Endothelial cell of umbilical vein (primary cell): ENCODE measurements at regions not wholly inside any gene's neighbourhood (a gene's known extent, or its start where the extent isn't known, plus 50 kb on each side); places are given as distances from the start of the nearest gene placed in this dataset.

Source experiments
- BruUV-seq: library from RNA; stranded (reverse); fragments of 400-500 nt; replicated peaks from 2 replicates; lab custom pipeline; 2021; lab: Mats Ljungman, UMichigan
- CTCF ChIA-PET: fragments of 300-600, 350-600 bp; sonication (Branson Sonifier 250); formaldehyde crosslinking; loops from one replicate; lab custom pipeline; 2021; ENCODE audit warnings: antibody characterized with exemption, inconsistent platforms; lab: Charles Lee
- POLR2A ChIA-PET: fragments of 300-600, 350-600 bp; sonication (Branson Sonifier 250); formaldehyde crosslinking; loops from one replicate; lab custom pipeline; 2021; ENCODE audit warnings: antibody characterized with exemption, inconsistent platforms; lab: Charles Lee
- DNase-seq: peaks from one replicate; pipeline ENCODE4 v3.0.0-alpha.2; 2011; ENCODE audit warnings: low read depth, low spot score
- FAIRE-seq: peaks from 2 replicates; lab custom pipeline; 2011; peaks lifted over from hg19 to GRCh38; lab: Jason Lieb, UNC
- H2AFZ ChIP-seq: 2 replicates; pipeline ENCODE4 v1.6.0; 2012; ENCODE audit warnings: low read depth, low read length, control low read depth, inconsistent platforms
- H3K27ac ChIP-seq: 2 replicates; pipeline ENCODE4 v1.5.1; 2011; ENCODE audit warnings: low read depth, mild to moderate bottlenecking, control low read depth, low read length, moderate library complexity; ENCODE audit not compliant: insufficient read depth
- H3K27me3 ChIP-seq, 2 experiments: 2 replicates each; pipeline versions ENCODE4 v1.6.0 to v1.6.1; 2011; ENCODE audit warnings: low read length in 2 of 2, mixed read lengths in 1 of 2; ENCODE audit not compliant: control insufficient read depth in 2 of 2, insufficient read depth in 2 of 2
- H3K36me3 ChIP-seq, 2 experiments: 2 replicates in 1 of 2; 3 replicates in 1 of 2; pipeline ENCODE4 v1.5.1; 2011; ENCODE audit warnings: low read length in 2 of 2, mild to moderate bottlenecking in 1 of 2, moderate library complexity in 1 of 2; ENCODE audit not compliant: control insufficient read depth in 2 of 2, insufficient read depth in 2 of 2; ENCODE audit errors: extremely low read depth in 1 of 2
- H3K4me1 ChIP-seq: 3 replicates; pipeline ENCODE4 v1.5.1; 2011; ENCODE audit warnings: mild to moderate bottlenecking, low read length; ENCODE audit not compliant: control insufficient read depth, insufficient read depth; ENCODE audit errors: extremely low read depth
- H3K4me2 ChIP-seq: 2 replicates; pipeline ENCODE4 v1.6.1; 2011; ENCODE audit warnings: low read length, control low read depth, mixed read lengths; ENCODE audit not compliant: insufficient read depth
- H3K4me3 ChIP-seq, 3 experiments: fragments of 200-600 bp in 1 of 3; sonication (generic), shearing (Covaris generic) in 1 of 3; replicated peaks in 1 of 3; 2 replicates each; pipeline ENCODE4 v1.5.1; 2011 to 2016; ENCODE audit warnings: control low read depth in 3 of 3, low read length in 3 of 3, mild to moderate bottlenecking in 2 of 3, inconsistent platforms in 1 of 3, low read depth in 1 of 3, moderate library complexity in 1 of 3; ENCODE audit not compliant: insufficient read depth in 1 of 3
- H3K79me2 ChIP-seq: 2 replicates; pipeline ENCODE4 v1.6.0; 2012; ENCODE audit warnings: low read length, inconsistent platforms; ENCODE audit not compliant: control insufficient read depth, insufficient read depth
- H3K9ac ChIP-seq: replicated peaks from 2 replicates; pipeline ENCODE3; 2011; ENCODE audit warnings: low read length, control low read depth; ENCODE audit not compliant: insufficient read depth; ENCODE audit errors: extremely low read depth
- H3K9me1 ChIP-seq: replicated peaks from 3 replicates; pipeline ENCODE4 v1.6.0; 2011; ENCODE audit warnings: mild to moderate bottlenecking, low read length; ENCODE audit not compliant: control insufficient read depth, insufficient read depth; ENCODE audit errors: extremely low read depth
- H3K9me3 ChIP-seq: replicated peaks from 2 replicates; pipeline ENCODE4 v1.5.1; 2012; ENCODE audit warnings: low read length, inconsistent platforms; ENCODE audit not compliant: control insufficient read depth, insufficient read depth
- H4K20me1 ChIP-seq: replicated peaks from 2 replicates; pipeline ENCODE3; 2011; ENCODE audit warnings: mild to moderate bottlenecking, low read length; ENCODE audit not compliant: control insufficient read depth, insufficient read depth; ENCODE audit errors: extremely low read depth
- CTCF ChIP-seq, 2 donors: IDR thresholded peaks; 1 replicate in 1 of 2; 2 replicates in 1 of 2; pipeline ENCODE4 v1.5.1; 2011; ENCODE audit warnings: low read length in 2 of 2, mild to moderate bottlenecking in 2 of 2, moderate library complexity in 2 of 2, control low read depth in 1 of 2, inconsistent platforms in 1 of 2, low read depth in 1 of 2; ENCODE audit not compliant: insufficient read depth in 1 of 2; ENCODE audit errors: extremely low read depth in 1 of 2
- EZH2 ChIP-seq: IDR thresholded peaks from 2 replicates; pipeline ENCODE4 v1.6.1; 2012; ENCODE audit warnings: borderline replicate concordance, low read depth, mild to moderate bottlenecking, moderate library complexity, low read length, inconsistent platforms; ENCODE audit not compliant: severe bottlenecking
- FOS ChIP-seq: IDR thresholded peaks from 2 replicates; pipeline ENCODE4 v1.6.1; 2011; ENCODE audit warnings: mild to moderate bottlenecking, low read length, moderate library complexity, borderline replicate concordance; ENCODE audit not compliant: insufficient read depth
- GATA2 ChIP-seq: IDR thresholded peaks from 2 replicates; pipeline ENCODE4 v1.7.0; 2011; ENCODE audit warnings: low read depth, mild to moderate bottlenecking, moderate library complexity, mixed read lengths, low read length; ENCODE audit not compliant: insufficient read length, insufficient read depth
- MYC ChIP-seq: IDR thresholded peaks from one replicate; pipeline ENCODE4 v1.6.1; 2011; ENCODE audit warnings: mild to moderate bottlenecking, low read depth, low read length
- POLR2A ChIP-seq: IDR thresholded peaks from 2 replicates; pipeline ENCODE4 v1.6.1; 2012; ENCODE audit warnings: low read depth, mild to moderate bottlenecking, control low read depth, low read length
- POLR2AphosphoS5 ChIP-seq: IDR thresholded peaks from 2 replicates; pipeline ENCODE4 v1.6.1; 2012; ENCODE audit warnings: low read depth, mild to moderate bottlenecking, control low read depth, low read length, moderate library complexity; ENCODE audit not compliant: insufficient read depth
- dilution Hi-C: fragments of 300-500 bp; cut with MboI; formaldehyde crosslinking; loops from one replicate; pipeline ENCODE4 v1.15.0; 2019; ENCODE audit warnings: low sequenced_read_pairs; ENCODE audit not compliant: extremely low pct_ligation_motif_present
- intact Hi-C: fragments of 100-400 bp; cut with micrococcal nuclease; formaldehyde crosslinking; loops from one replicate; pipeline ENCODE4 v1.10.0; 2022
- TF ChIP-seq, protein P1 (sequence below): IDR thresholded peaks from 2 replicates; pipeline ENCODE4 v1.6.1; 2011; ENCODE audit not compliant: insufficient read depth, insufficient read length

DNA sequence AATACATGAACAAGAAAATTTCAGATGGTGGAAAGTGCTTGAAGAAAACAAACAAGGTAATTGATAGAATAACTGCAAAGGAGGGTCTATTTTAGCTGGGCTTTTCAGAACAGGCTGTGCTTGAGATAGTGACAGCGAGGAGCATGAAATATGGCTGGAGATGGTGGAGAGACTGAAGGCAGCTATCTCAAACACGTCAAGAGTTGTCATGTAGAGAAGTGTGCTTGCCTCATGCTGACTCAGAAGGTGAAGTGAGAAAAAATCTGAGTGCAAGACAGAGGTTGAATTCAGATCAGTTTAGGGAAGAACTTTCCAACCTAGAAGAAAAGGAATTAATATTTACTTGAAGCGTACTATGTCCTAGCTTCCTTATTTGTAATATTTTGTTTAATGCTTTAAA, 115.5 kb upstream of the RANBP3L start:
- Histone ChIP-seq H4K20me1 (no peaks in the 10 kb centered on the region), H3K4me2 (no peak overlapping the region), H3K4me3 (no peak overlapping the region), H2AFZ (no peak overlapping the region), H3K4me1 (no peaks in the 10 kb centered on the region), H3K27ac (no peak overlapping the region), H3K79me2 (no peaks in the 10 kb centered on the region), H3K9me1 (no peaks in the 10 kb centered on the region), H3K27me3 (no peaks in the 10 kb centered on the region), H3K9ac (no peak overlapping the region), H3K36me3 (no peaks in the 10 kb centered on the region), H3K9me3 (no peaks in the 10 kb centered on the region)
- DNase-seq (no peak), FAIRE-seq (no peak)
- POLR2A ChIA-PET: no interaction called here
- TF ChIP-seq FOS: no peak
- TF ChIP-seq, protein P1, sequence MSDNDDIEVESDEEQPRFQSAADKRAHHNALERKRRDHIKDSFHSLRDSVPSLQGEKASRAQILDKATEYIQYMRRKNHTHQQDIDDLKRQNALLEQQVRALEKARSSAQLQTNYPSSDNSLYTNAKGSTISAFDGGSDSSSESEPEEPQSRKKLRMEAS: no peak
- TF ChIP-seq EZH2: no peak
- TF ChIP-seq CTCF (IDR thresholded peaks at IDR 0.05; ENCODE audit: extremely low read depth in 1 of 2, insufficient read depth in 1 of 2, low read depth in 1 of 2, low read length in 2 of 2): no peak
- no peak for TF ChIP-seq MYC
- TF ChIP-seq POLR2AphosphoS5: no peak
- no peak for TF ChIP-seq POLR2A
- no peak for TF ChIP-seq GATA2
- intact Hi-C loops (no loop called here), dilution Hi-C loops (no loop called here)
- no TSS peak for BruUV-seq
- CTCF ChIA-PET: interaction anchor here (1.0 to 6.9 kb wide), 3 partner anchors 89 to 282 kb away, joined by 3 to 277 read pairs (median 72); no protein-coding TSS in a partner anchor
